HG03064 (cell line): ENCODE measurements at regions not wholly inside any gene's neighbourhood (a gene's known extent, or its start where the extent isn't known, plus 50 kb on each side); places are given as distances from the start of the nearest gene placed in this dataset.

Experiments used
- ATAC-seq: cut with Tn5 transposase; IDR thresholded peaks from one replicate; pipeline ENCODE4 v1.9.1; 2021; ENCODE audit warnings: low read depth; ENCODE audit not compliant: unreplicated experiment

DNA sequence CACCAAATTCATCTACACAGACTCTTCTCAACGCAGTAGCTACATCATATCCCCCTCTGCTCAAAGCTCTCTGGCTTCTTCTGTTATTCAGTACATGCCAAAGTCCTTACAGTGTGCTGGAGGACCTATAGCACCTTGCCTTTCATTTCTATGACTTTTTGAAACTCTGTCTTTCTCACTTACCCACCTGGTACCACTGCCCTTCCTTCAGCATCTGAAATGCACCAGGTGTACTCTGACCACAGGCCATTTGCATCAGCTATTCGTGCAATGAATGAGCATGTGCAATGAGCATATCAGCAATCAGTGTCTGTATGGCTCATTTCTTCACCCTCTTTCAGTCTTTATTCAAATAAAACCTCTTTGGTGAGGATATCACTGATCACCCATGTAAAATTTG, 399.9 kb downstream of the RAB28 start:
- no peak for ATAC-seq

DNA sequence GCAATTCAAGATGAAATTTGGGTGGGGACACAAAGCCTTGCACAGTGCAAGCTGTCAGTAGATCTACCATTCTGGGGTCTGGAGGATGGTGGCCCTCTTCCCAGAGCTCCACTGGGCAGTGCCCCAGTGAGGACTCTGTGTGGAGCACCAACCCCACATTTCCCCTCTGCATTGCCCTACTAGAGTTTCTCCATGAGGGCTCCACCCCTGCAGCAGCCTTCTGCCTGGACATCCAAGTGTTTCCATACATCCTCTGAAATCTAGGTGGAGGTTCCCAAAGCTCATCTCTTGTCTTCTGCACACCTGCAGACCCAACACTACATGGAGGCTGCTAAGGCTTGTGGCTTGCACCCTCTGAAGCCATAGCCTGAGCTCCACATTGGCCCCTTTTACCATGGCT, 402.3 kb downstream of the RAB28 start:
- no peak for ATAC-seq

DNA sequence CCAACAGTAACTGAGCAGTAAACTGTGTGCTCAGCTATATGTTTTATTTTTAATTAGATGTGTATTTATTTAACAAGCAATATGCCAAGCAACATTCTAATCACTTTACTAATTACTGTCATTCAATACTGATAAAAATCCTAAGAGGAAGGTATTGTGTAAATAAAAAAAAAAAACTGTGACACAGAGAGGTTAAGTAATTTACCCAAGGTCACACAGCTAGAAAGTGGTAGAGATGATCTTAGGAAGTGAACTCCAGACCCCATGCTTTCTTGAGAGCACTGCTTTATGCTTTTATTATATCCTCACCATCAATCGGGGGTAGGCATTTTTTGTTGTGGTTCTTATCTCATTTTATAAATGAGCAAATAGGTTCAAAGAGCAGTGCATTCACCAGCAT, 417.1 kb downstream of the RAB28 start:
- no peak for ATAC-seq

DNA sequence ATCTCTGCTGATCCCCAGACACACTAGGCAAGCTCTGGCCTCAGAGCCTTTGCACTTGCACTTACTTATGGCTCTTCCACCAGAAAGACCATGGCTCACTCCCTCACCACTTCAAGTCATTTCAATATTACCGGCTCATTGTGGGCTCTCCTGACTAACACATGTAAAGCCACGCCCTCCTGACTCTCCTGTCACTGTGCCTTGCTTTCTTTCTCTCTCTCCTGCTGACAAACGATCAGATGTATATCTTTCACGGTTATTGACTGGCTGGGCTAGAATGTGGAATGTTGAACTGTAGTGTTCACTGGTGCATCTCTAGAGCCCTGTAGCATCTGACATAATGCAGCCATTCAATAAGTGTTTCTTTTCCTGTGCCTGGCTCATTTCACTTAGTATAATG, 425.1 kb downstream of the RAB28 start:
- ATAC-seq: no peak

DNA sequence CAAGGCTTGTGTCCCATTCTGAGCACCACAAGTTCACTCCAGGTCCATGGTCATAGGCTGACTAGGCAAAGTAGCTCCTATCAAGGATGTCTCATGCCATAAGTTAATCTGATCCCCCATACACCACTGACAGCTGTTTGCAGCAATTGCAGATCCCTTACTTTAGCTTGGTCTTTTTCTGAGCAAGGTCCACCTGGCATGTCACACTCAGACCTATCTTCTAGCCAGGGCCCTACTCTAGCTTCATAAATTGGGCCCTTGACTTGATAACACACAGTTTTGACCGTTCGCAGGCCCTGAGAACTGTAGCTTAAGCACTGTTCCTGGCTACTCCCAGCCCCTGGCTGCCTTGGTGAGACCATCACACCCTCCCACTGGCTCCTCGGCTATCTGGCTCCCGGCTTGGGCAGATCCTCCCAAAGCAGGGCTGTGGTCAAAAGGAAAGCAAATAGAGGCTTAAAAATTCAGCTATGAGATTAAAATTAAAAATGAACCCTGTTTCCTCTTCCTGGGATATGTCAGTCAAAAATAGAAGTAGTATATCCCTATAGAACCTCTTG, 427.4 kb downstream of the RAB28 start:
- no peak for ATAC-seq

DNA sequence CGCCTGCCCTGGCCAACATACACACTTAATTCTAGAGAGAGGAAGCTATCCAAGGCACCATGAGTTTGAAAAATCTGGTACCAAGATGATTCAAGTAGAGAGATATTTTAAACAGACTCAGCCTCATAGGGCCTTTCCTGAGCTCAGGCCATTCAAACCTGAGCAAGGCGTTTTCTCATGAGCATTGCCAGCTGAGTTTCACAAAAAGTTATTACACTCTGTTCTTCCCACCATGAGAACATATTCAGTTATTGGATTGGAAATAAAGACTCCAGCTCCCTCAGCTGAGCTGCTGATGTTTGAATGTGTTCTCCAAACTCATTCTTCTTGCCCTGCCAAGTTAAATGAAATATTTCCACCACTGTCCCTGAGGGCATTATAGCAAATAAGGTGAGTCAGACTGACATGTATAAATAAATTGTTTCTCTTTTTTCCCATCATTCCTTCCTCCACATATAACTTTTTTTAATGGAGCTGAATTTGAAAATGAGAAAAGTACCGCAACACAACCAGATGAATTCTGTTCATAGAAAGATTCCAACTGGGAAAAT, 429.6 kb downstream of the RAB28 start:
- ATAC-seq: no peak

DNA sequence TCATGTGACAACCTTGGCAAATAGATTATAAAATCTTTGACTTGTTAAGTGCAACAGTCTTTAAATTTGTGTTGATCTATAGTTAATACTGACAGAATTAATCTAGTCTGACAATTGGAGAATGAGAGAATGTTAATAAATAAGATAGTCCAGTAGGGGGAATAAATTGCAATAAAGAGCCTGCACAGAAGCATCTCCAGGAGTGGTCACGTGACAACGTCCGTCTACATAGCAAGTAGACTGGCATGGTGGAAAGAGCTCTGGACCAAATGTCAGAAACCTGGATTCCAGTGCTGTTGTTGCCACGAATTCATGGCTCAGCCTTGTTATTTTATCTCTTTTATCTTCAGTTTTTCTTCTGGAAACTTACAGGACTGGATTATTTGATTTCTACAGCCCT, 436.5 kb downstream of the RAB28 start:
- ATAC-seq: no peak

DNA sequence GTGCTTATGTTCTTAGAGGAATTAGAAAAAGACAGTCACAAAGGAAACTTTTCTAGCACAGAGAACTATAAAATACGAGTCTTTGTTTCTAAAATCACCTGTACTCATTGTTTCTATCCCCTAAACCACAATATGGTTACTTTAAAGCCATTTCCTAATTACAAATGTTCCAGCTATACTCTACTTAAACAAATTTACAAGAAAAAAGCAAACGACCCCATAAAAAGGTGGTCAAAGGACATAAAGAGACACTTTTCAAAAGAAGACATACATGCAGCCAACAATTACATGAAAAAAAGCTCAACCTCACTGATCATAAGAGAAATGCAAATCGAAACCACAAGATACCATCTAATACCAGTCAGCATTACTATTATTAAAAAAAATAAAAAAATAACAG, 447.3 kb downstream of the RAB28 start:
- no peak for ATAC-seq

DNA sequence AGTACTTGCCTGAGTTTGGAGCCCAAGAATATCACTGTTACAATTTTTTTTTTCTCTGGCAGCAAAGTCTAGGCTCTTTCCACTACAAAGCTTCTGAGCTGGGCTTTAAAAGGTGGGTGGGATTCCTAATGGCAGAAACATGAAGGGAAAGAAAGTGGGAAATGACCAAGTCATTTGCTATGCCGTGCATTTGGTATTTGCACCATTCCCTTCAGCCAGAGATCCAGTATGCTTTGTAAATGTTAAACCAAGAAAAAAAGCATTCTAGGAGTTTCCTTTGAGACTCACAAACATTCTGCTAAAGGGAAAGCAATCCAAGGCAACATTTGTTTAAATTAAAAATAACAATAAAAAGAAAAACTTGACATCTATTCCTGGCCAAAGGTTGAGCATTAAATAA, 451.2 kb downstream of the RAB28 start:
- ATAC-seq: no peak

DNA sequence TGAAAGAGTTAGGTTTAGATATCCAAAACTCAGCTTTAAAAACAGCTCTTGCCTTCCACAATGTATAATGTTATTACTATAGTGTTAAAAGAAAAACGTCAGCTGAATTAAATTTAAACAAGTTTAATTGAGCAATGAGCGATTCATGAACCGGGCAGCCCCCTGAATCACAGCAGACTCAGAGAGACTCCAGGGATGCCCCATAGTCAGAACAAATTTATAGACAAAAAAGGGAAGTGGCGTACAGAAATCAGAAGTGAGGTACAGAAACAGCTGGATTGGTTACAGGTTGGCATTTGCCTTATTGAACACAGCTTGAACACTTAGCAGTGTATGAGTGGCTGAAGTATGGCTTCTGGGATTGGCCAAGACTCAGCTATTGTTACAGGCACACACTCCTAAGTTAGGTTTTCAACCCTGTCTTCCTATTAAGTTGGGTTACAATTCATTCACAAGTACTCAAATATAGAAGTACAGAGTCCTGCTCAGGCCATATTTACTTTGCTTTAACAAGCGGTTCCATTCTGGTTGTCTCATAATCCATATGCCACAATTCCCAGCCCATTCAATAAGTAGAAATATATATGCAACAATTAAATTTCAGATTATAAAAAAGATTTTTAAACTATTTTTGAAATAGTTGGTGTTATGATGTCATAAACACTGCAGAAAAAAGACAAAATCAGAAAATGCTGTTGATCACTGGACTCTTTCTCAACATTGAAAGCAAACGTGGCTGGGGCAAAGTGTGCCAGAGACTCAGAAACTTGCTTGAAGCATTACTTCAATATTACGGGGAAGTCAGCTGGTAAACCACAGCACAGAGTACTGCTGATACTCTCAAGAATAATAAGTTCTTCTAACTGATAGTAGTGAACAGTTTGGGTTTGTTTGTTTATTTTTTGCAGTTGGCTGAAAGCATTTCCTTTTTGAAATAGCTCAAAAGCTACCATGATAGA, 459.7 kb downstream of the RAB28 start:
- ATAC-seq: no peak

DNA sequence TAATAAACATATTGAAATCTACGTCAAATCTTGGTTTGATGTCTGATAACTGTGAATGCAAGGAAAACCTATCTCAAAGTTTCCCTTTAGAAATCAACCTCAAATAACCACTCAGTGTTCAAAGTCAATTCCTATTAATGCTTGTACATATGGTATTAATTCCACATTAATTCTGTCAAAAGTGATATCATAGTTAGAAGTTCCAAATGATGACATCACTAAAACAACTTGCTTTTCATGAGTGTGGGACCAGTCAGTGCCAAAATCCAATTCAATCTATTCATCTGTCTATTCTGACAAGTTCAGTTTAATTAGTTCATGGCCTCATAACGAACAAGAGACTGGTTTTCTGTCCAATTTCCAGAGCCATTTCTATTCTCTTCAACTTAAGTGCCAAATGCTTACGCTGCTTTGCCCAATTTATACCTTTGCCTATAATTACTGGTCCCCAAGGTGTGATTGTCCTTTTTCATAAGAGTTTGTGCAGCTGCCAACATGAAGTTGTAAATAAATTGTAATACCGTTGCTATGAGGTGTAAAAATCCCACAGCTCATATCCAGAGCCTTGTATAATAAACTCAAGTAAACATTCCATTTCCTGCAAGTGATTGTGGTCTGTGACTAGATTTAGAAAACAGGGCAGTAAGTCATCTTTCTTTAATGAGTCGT, 476.2 kb downstream of the RAB28 start:
- ATAC-seq: no peak

DNA sequence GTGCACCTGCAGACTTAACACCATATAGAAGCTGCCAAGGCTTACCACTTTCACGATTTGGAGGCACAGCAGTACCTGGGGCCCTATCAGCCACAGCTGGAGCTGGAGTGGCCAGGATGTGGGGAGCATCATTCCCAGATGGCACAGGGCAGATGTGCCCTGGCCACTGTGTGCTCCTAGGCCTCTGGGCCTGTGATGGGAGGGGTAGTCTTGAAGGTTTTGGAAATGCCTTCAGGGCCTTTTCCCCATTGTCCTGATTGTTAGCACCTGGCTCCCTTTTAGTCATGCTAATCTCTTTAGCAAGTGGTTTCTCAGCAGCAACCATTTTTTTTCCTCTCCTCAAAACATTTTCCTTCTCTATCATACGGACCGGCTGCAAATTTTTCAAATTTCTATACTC, 490.2 kb downstream of the RAB28 start:
- no peak for ATAC-seq

DNA sequence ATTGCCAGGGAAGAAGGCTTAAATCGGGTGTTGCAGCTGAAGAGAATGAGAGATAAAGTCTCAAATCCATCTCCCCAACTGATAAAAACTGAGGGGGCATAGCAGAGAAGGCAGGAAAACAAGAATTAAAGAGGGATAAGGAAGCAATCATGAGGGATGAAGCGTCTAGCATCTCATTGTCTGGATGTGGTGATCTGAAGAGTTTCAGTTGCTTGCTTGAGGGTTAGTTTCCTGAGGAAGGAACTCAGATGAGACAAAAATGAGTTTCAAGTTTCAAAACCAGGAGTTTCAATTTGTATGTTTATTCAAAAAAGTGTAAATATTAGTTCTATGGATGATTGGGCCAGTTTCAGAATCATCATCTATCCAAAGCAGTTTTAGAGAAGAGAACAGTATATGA, 496.9 kb downstream of the RAB28 start:
- no peak for ATAC-seq

DNA sequence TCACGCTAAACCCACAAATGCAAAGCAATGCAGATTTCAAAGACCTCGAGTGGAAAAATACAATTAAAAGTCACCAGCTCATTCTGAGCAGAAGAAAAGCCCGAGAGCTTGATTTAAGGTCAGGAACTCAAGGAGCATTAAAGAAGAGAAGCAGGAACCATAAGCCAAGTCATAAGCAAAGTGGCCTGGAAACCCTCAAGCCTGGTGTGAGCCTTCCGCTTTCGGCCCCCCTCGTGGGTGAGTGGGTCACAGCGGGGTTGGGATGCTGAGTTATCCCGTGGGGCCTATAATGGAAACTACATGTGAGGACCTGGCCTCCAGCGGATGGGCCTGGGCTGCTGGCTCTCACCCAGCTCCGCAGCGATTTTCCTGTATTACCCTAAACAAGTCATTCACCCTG, 504.3 kb downstream of the RAB28 start:
- ATAC-seq: no peak

DNA sequence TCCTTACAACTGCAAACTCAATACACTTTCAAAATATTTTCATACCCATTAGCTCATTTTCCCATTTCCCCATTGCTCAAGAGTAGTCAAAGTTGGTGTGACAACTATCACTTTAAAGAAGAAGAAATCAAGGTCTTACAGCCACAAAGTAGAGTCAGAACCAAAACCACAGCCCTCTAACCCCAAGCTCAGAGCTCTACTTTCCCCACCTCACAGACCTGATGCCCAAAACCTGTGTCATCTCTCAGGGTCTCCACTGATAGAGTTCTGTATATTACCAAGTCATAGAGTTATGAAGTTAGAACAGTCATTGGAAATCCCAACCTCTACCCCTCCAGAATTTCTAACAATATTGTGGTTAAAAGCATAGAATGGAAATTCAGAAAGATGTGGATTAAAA, 505.8 kb downstream of the RAB28 start:
- ATAC-seq: no peak

DNA sequence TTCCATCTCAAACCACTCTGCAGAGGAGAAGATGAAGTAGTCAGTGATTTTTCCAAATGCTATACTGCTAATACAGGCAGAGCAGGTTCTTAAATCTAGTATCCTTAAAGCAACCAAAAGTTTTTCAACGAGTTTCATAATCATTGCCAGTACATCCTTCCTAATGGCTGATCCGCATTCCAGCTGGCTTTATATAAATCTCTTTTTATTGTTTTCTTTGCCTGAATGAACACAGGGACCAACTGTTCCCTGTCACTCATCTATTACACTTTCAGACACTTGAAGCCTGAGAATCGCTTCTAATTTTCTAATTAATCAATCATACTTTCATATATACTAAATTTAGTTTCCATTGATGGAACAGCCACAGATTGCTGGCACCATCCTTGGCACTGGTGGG, 508.6 kb downstream of the RAB28 start:
- no peak for ATAC-seq

DNA sequence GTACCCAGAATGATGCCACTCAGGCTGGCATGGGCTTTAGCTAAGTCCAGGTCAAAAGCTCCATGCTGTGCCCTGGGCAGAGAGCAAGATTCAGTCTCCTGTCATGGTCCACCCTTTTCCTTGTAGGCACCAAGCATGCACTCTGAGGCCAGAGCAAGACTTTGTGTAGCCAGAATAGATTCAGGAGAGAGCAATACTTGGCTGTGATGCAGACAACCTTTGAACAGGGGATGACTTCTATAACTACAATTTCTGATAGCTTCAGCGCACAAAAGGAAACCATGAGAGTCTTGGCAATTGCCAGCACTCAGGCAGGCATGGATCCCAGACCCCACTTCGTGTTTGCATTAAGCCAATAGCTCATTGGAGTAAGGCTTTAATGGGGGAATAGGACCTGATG, 510.6 kb downstream of the RAB28 start:
- ATAC-seq: no peak

DNA sequence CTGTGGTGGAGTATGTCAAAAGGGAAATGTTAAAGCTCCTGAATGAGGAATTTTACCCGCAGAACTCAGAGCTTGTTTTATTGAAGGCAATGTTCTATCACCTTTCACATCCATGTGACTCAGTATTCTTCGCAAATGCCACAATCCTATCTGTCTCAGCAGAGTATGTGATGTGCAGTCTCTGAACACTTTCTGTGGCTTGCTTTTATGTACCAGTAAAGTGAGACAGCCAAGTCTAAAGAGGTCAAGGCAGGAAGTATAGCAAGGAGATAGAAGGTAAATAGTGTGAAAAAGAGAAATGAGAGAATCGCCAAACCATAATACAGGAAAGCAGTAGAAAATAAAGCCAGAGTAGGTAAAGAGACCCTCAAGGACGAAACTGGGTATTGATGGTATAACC, 515.8 kb downstream of the RAB28 start:
- ATAC-seq: no peak

DNA sequence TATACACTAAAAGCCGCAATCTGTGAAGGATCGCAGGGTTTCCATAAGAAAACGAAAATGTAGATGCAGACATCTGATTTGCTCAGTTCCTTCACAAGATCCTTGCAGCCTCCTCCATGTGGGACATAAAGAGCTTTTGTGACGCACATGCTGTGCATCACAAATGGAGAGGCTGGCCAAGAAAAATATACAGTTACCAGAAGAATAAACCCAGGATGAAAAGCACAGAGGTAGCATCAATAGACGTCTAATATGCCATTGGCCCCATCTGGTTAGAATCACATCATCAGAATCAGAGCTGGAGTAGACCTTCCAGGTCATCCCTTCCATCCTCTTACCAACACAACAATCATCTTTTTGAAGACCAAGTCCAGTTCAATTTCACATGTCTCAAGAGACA, 517.4 kb downstream of the RAB28 start:
- ATAC-seq: no peak

DNA sequence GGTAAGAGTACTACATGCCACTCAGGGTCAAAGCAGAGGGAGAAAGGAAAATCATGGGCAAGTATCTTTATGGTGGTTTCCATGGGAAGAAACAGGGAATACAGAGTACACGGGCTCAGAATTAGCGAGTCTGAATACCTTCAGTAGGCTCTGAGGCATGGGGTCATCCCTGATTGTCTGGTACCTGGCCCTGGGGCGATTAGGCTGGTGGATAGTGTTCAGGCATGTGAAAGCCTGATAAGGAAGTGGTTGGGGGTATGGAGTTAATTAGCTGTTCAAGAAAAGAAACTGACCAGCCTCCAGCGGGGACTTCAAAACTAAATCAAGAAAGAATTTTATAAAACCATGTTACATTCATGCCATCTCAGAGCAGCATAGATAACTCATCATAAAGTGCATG, 518.8 kb downstream of the RAB28 start:
- ATAC-seq: no peak

DNA sequence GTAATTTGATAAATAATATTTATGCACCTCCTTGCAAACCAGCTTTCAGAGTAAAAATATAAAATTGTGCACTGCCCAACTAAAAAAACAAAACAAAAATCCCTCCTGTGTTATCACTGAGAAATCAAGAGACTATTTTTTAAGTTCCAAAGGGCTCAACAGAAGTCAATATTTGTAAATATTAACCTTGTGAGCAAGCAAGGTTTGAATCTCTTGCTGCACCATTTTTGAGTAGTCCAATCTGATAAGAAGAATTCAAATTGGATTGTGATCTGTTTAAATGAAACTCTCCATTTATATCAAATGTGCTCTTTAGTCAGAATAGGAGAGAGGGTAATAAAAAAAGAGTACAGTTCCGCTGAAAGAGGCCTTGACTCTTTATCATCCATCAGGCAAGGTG, 520.2 kb downstream of the RAB28 start:
- ATAC-seq: no peak

DNA sequence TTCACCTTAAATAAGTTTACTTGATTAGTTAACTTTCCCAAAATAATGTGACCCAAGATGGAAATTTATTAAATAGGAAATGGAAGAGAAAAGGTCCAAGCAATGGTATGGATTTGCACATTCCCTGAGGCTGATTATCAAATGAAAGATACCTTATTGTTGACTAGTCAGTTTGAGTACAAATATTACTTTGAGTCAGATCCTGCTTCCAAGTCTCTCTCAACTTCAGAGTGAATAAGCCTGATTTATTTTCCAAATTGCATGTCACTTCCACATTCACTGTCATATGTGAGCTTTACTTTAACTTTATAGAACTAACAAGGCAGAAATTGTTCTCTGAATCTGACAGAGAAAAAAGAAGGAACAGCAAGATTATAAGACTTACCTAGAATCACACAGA, 520.8 kb downstream of the RAB28 start:
- no peak for ATAC-seq
